ENCODE measurements at regions not wholly inside any gene's neighbourhood (a gene's known extent, or its start where the extent isn't known, plus 50 kb on each side); places are given as distances from the start of the nearest gene placed in this dataset.
A peak's percentile ranks its signal among the peaks of the same experiment; 100 is the strongest.

GRCh38 chr18:43735570-43735969, 458.3 kb upstream of the SYT4 start:
- Mint-ChIP-seq H3K27me3 (ENCODE audit: insufficient read depth, unreplicated experiment) (no peaks in the 10 kb centered on the region), H3K4me3 (ENCODE audit: unreplicated experiment) (no peak overlapping the region), H3K4me1 (ENCODE audit: insufficient read depth, unreplicated experiment) (no peaks in the 10 kb centered on the region), H3K9me3 (ENCODE audit: unreplicated experiment) (peaks cover 15% of the 10 kb centered on the region), H3K36me3 (ENCODE audit: insufficient read depth, unreplicated experiment) (no peaks in the 10 kb centered on the region), H3K27ac (ENCODE audit: low read depth, unreplicated experiment) (no peak overlapping the region)
- ChIA-PET POLR2A (interaction anchor here (1.1 kb wide), 1 partner anchor 16 kb away, joined by 3 read pairs; no protein-coding TSS in a partner anchor), CTCF (interaction anchor here (0.6 kb wide), 1 partner anchor 442 kb away, joined by 3 read pairs; no protein-coding TSS in a partner anchor)
- BruUV-seq (replicated peaks): no TSS peak
- intact Hi-C loops (cut with micrococcal nuclease): no loop called here
- no peak for TF ChIP-seq CTCF (IDR thresholded peaks at IDR 0.05; ENCODE audit: unreplicated experiment)
- DNase-seq (ENCODE audit: unreplicated experiment): no peak

- ChIA-PET POLR2A (no interaction called here), CTCF (interaction anchor here (0.5 to 0.6 kb wide), 2 partner anchors 13 to 1305 kb away, joined by 3 read pairs; no protein-coding TSS in a partner anchor)
- Mint-ChIP-seq H3K4me1 (ENCODE audit: insufficient read depth, unreplicated experiment) (no peaks in the 10 kb centered on the region), H3K4me3 (ENCODE audit: unreplicated experiment) (no peak overlapping the region), H3K9me3 (ENCODE audit: unreplicated experiment) (peaks cover 10% of the 10 kb centered on the region), H3K27me3 (ENCODE audit: insufficient read depth, unreplicated experiment) (no peaks in the 10 kb centered on the region), H3K36me3 (ENCODE audit: insufficient read depth, unreplicated experiment) (no peaks in the 10 kb centered on the region), H3K27ac (ENCODE audit: low read depth, unreplicated experiment) (no peak overlapping the region)
- no TSS peak for BruUV-seq (replicated peaks)
- no peak for DNase-seq (ENCODE audit: unreplicated experiment)
- TF ChIP-seq CTCF (IDR thresholded peaks at IDR 0.05; ENCODE audit: unreplicated experiment): no peak
- intact Hi-C loops (cut with micrococcal nuclease): no loop called here
Observed at GRCh38 chr18:43744960-43745745, 467.9 kb upstream of the SYT4 start.

GRCh38 chr18:43751203-43751602, 473.9 kb upstream of the SYT4 start:
- no TSS peak for BruUV-seq (replicated peaks)
- intact Hi-C loops (cut with micrococcal nuclease): no loop called here
- H3K27ac Mint-ChIP-seq (ENCODE audit: low read depth, unreplicated experiment): no peak overlapping the region
- H3K27me3 Mint-ChIP-seq (ENCODE audit: insufficient read depth, unreplicated experiment): no peaks in the 10 kb centered on the region
- peak; percentile 4 for DNase-seq (ENCODE audit: unreplicated experiment)
- H3K9me3 Mint-ChIP-seq (ENCODE audit: unreplicated experiment): peaks cover 6% of the 10 kb centered on the region
- H3K4me3 Mint-ChIP-seq (ENCODE audit: unreplicated experiment): no peak overlapping the region
- ChIA-PET CTCF (no interaction called here), POLR2A (no interaction called here)
- H3K36me3 Mint-ChIP-seq (ENCODE audit: insufficient read depth, unreplicated experiment): no peaks in the 10 kb centered on the region
- TF ChIP-seq CTCF (IDR thresholded peaks at IDR 0.05; ENCODE audit: unreplicated experiment): no peak
- no peaks in the 10 kb centered on the region for H3K4me1 Mint-ChIP-seq (ENCODE audit: insufficient read depth, unreplicated experiment)

GRCh38 chr18:43751835-43752234, 474.5 kb upstream of the SYT4 start:
- DNase-seq (ENCODE audit: unreplicated experiment): no peak
- H3K27ac Mint-ChIP-seq (ENCODE audit: low read depth, unreplicated experiment): no peak overlapping the region
- CTCF ChIA-PET: no interaction called here

More at GRCh38 chr18:43751835-43752234, 474.5 kb upstream of the SYT4 start:
- no peak overlapping the region for H3K4me3 Mint-ChIP-seq (ENCODE audit: unreplicated experiment)
- no peak for TF ChIP-seq CTCF (IDR thresholded peaks at IDR 0.05; ENCODE audit: unreplicated experiment)
- no peaks in the 10 kb centered on the region for H3K9me3 Mint-ChIP-seq (ENCODE audit: unreplicated experiment)
- no peaks in the 10 kb centered on the region for H3K27me3 Mint-ChIP-seq (ENCODE audit: insufficient read depth, unreplicated experiment)
- H3K36me3 Mint-ChIP-seq (ENCODE audit: insufficient read depth, unreplicated experiment): no peaks in the 10 kb centered on the region
- POLR2A ChIA-PET: no interaction called here
- BruUV-seq (replicated peaks): no TSS peak
- intact Hi-C loops (cut with micrococcal nuclease): no loop called here
- H3K4me1 Mint-ChIP-seq (ENCODE audit: insufficient read depth, unreplicated experiment): no peaks in the 10 kb centered on the region
